ENCODE measurements at regions not wholly inside any gene's neighbourhood (a gene's known extent, or its start where the extent isn't known, plus 50 kb on each side); places are given as distances from the start of the nearest gene placed in this dataset.

DNA sequence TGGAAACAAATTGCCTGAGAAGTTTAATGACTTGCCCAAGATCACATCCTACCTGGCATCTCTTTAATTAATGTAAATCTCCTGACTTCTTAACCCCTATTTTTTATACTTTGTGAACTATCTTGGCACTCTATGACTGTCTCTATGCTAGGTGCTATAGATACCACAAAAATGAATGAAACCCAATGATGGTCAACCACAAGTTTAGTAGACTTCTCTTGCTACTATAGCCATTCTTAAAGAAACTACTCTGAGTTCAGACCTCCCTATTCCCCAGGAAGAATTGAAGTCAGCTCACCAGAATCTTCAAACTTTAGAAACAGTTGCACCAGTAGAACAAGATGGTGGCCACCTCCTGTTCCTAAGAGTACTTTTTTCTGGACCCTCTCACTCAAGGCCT is 191.1 kb downstream of the RSL24D1 start:
- Histone ChIP-seq H3K27me3 (no peaks in the 10 kb centered on the region; the same call in 1 of the 2 replicates), H3K36me3 (no peaks in the 10 kb centered on the region), H3K9me3 (no peaks in the 10 kb centered on the region), H3K4me1 (no peaks in the 10 kb centered on the region), H3K4me3 (ENCODE audit: low read depth, low read length) (no peak overlapping the region)
- TF ChIP-seq, protein P1, sequence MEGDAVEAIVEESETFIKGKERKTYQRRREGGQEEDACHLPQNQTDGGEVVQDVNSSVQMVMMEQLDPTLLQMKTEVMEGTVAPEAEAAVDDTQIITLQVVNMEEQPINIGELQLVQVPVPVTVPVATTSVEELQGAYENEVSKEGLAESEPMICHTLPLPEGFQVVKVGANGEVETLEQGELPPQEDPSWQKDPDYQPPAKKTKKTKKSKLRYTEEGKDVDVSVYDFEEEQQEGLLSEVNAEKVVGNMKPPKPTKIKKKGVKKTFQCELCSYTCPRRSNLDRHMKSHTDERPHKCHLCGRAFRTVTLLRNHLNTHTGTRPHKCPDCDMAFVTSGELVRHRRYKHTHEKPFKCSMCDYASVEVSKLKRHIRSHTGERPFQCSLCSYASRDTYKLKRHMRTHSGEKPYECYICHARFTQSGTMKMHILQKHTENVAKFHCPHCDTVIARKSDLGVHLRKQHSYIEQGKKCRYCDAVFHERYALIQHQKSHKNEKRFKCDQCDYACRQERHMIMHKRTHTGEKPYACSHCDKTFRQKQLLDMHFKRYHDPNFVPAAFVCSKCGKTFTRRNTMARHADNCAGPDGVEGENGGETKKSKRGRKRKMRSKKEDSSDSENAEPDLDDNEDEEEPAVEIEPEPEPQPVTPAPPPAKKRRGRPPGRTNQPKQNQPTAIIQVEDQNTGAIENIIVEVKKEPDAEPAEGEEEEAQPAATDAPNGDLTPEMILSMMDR (IDR thresholded peaks at IDR 0.05; ENCODE audit: low read depth, low read length), result no peak
- no peak for DNase-seq

DNA sequence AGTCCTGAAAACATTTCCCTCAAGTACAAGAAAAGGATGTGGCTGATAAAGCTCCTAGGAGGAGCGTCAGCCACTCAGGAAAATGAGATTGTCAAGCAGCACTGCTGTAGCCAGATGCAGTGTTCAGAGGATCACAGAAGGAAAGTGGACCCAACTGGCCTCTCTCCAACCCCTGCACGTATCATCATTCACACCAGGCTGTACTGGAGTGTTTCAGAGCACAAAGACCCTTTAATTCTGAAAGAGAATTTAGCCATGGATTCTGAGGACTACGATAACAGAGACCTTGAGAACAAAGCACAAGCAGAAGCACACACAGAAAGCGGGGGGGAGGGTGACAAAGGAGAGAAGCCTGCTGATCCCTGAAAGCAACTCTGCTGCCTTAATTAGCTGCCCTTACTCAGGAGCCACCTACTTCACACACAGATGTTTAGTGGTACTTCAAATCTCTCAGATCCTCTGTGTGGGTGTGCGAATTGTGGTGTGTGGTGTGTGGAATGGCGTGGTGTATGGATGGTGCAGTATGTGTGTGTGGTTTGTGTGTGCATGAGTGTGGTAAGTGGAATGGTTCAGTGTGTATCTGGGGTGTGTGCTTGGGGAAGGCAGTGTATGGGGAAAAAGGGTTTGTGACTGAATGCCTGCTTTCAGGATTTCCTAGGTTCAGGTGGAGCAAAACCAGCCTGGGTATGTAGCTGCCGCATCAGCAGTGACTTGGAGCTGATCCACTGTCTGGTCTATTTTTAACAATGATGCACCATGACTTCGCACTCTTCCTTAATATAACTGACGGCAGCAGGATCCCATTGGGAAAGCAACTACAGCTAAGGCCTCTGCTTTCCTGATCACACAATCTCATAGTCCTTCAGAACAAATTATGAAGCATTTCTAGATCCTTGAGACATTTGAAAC is 192.5 kb downstream of the RSL24D1 start:
- Histone ChIP-seq H3K4me1 (no peaks in the 10 kb centered on the region), H3K4me3 (ENCODE audit: low read depth, low read length) (no peak overlapping the region), H3K9me3 (no peaks in the 10 kb centered on the region), H3K27me3 (no peaks in the 10 kb centered on the region), H3K36me3 (no peaks in the 10 kb centered on the region)
- no peak for DNase-seq
- TF ChIP-seq, protein P1 (IDR thresholded peaks at IDR 0.05; ENCODE audit: low read depth, low read length), result no peak

DNA sequence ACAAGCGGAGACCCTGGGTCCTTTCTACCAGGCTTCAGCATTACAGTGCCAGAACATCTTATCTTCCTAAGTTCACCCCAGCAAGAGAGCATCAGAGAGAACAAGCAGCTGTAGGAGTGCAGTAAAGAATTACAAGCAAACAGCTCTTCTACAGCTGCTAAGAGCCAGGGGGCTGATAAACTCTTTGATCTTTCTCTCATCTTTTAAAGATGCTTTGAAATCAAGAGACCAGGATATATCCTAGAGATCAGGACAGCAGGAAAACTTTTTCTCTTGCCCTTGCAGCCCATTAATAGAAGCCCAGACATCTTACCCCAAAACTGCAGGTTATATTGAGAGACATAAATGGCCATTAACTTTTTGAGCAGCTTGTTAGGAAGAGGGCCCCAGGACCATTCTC is 198.1 kb downstream of the RSL24D1 start:
- no peaks in the 10 kb centered on the region for H3K36me3 ChIP-seq
- H3K4me1 ChIP-seq, result no peaks in the 10 kb centered on the region
- TF ChIP-seq, protein P1 (IDR thresholded peaks at IDR 0.05; ENCODE audit: low read depth, low read length), result no peak
- no peak overlapping the region for H3K4me3 ChIP-seq (ENCODE audit: low read depth, low read length)
- H3K9me3 ChIP-seq, result no peaks in the 10 kb centered on the region
- no peak for DNase-seq
- no peaks in the 10 kb centered on the region for H3K27me3 ChIP-seq

DNA sequence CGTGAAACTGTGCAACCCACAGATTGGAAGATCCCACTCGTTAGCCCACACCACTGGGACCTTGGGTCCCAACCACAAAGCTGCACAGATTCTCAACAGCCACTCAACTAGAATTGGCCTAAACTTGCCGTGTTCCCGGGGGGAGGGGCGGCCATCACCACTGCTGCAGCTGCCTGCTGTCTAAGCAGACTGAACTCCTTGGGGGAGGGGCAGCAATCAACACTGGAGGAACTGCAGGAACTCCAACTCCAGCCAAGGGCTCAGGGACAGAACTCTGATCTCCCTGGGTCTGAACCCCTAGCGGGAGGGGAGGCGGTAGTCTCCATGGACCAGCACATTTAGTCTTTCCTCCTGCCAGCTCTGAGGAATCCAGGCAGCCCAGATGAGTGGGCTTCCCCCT is 205.9 kb downstream of the RSL24D1 start:
- H3K4me3 ChIP-seq (ENCODE audit: low read depth, low read length), result no peak overlapping the region
- peak; percentile 29 for DNase-seq
- no peaks in the 10 kb centered on the region for H3K36me3 ChIP-seq
- TF ChIP-seq, protein P1 (IDR thresholded peaks at IDR 0.05; ENCODE audit: low read depth, low read length), result no peak
- H3K4me1 ChIP-seq, result no peaks in the 10 kb centered on the region
- H3K27me3 ChIP-seq, result no peaks in the 10 kb centered on the region
- H3K9me3 ChIP-seq, result no peaks in the 10 kb centered on the region

DNA sequence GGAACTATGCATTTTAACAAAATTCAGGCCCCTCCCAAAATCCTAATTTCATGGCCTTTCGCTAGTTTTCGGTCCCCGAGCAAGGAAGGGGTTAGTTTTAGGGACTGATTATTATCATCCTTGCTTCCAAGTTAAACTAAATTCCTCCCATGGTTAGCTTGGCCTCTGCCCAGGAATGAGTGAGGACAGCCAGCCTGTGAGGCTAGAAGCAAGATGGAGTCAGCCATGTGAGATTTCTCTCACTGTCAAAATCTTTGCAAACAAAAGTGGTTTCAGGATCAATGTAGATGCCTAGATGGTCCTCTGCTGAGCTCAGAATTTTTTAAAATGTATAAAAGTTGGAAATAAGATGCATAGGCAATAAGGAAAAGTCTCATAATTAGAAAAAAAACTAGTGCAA is 208.9 kb downstream of the RSL24D1 start:
- no peak for DNase-seq
- H3K9me3 ChIP-seq, result no peaks in the 10 kb centered on the region

More for the DNA sequence above, 208.9 kb downstream of the RSL24D1 start:
- H3K4me1 ChIP-seq, result no peaks in the 10 kb centered on the region
- no peaks in the 10 kb centered on the region for H3K36me3 ChIP-seq
- 0 out of 2 replicates have a peak, but pooled peaks cover 3% of the 10 kb centered on the region for H3K27me3 ChIP-seq
- H3K4me3 ChIP-seq (ENCODE audit: low read depth, low read length), result no peak overlapping the region
- TF ChIP-seq, protein P1 (IDR thresholded peaks at IDR 0.05; ENCODE audit: low read depth, low read length), result no peak
